HG02678 (cell line): ENCODE measurements at regions not wholly inside any gene's neighbourhood (a gene's known extent, or its start where the extent isn't known, plus 50 kb on each side); places are given as distances from the start of the nearest gene placed in this dataset.

Source experiments
- ATAC-seq: cut with Tn5 transposase; IDR thresholded peaks from one replicate; pipeline ENCODE4 v1.9.1; 2021; ENCODE audit warnings: mild to moderate bottlenecking, moderate library complexity; ENCODE audit not compliant: unreplicated experiment

GRCh38 chr20:10986586-10986985, 312.8 kb upstream of the JAG1 start:
- ATAC-seq: no peak

- ATAC-seq: no peak
Measured at GRCh38 chr20:10987651-10988383, 314.0 kb upstream of the JAG1 start.

- ATAC-seq: no peak
Measured at GRCh38 chr20:10990625-10991382, 317.0 kb upstream of the JAG1 start.

- no peak for ATAC-seq
Measured at GRCh38 chr20:10992731-10993130, 318.9 kb upstream of the JAG1 start.

GRCh38 chr20:10994991-10995700, 321.3 kb upstream of the JAG1 start:
- no peak for ATAC-seq

GRCh38 chr20:10998476-10998875, 324.7 kb upstream of the JAG1 start:
- no peak for ATAC-seq

- no peak for ATAC-seq
Measured at GRCh38 chr20:11000416-11000815, 326.6 kb upstream of the JAG1 start.

GRCh38 chr20:11001302-11001701, 327.5 kb upstream of the JAG1 start:
- ATAC-seq: no peak

- no peak for ATAC-seq
Measured at GRCh38 chr20:11001764-11002540, 328.2 kb upstream of the JAG1 start.

GRCh38 chr20:11003341-11003740, 329.5 kb upstream of the JAG1 start:
- ATAC-seq: no peak

- ATAC-seq: no peak
Measured at GRCh38 chr20:11008444-11009033, 334.7 kb upstream of the JAG1 start.

GRCh38 chr20:11011653-11012052, 337.9 kb upstream of the JAG1 start:
- no peak for ATAC-seq

GRCh38 chr20:11012975-11013374, 339.2 kb upstream of the JAG1 start:
- no peak for ATAC-seq

- no peak for ATAC-seq
Measured at GRCh38 chr20:11013801-11014200, 340.0 kb upstream of the JAG1 start.

- no peak for ATAC-seq
Measured at GRCh38 chr20:11015440-11015839, 341.6 kb upstream of the JAG1 start.

- no peak for ATAC-seq
Measured at GRCh38 chr20:11017446-11017845, 343.6 kb upstream of the JAG1 start.

GRCh38 chr20:11018668-11019170, 344.9 kb upstream of the JAG1 start:
- ATAC-seq: no peak

GRCh38 chr20:11020712-11021111, 346.9 kb upstream of the JAG1 start:
- ATAC-seq: no peak

GRCh38 chr20:11027224-11027623, 353.4 kb upstream of the JAG1 start:
- ATAC-seq: no peak

- no peak for ATAC-seq
Measured at GRCh38 chr20:11030351-11030750, 356.6 kb upstream of the JAG1 start.
